SJCRH30 (cell line): ENCODE measurements at regions not wholly inside any gene's neighbourhood (a gene's known extent, or its start where the extent isn't known, plus 50 kb on each side); places are given as distances from the start of the nearest gene placed in this dataset.
"Not testable (repeated sequence)": the region's sequence is repeated elsewhere in the genome, so short reads cannot be mapped to it uniquely, and the experiment has no call there.

ENCODE experiments used
- DNase-seq, 2 experiments: peaks; one replicate each; pipeline ENCODE4 v3.0.0-alpha.2; 2015 to 2020
- H3K27ac ChIP-seq: fragments of 250-450 bp; sonication (Bioruptor Pico); 2 replicates; pipeline ENCODE4 v1.5.1; 2020; ENCODE audit warnings: mild to moderate bottlenecking, moderate library complexity
- H3K27me3 ChIP-seq: fragments of 250-450 bp; sonication (Bioruptor Pico); 2 replicates; pipeline ENCODE4 v1.5.1; 2020; ENCODE audit warnings: mild to moderate bottlenecking, moderate library complexity
- H3K36me3 ChIP-seq: fragments of 250-450 bp; sonication (Bioruptor Pico); 2 replicates; pipeline ENCODE4 v1.5.1; 2020; ENCODE audit warnings: mild to moderate bottlenecking, moderate library complexity
- H3K4me1 ChIP-seq: fragments of 250-450 bp; sonication (Bioruptor Pico); 2 replicates; pipeline ENCODE4 v1.5.1; 2020; ENCODE audit warnings: mild to moderate bottlenecking, moderate library complexity
- H3K4me3 ChIP-seq: fragments of 250-450 bp; sonication (Bioruptor Pico); 2 replicates; pipeline ENCODE4 v1.5.1; 2020; ENCODE audit warnings: mild to moderate bottlenecking, moderate library complexity
- H3K9me3 ChIP-seq: fragments of 250-450 bp; sonication (Bioruptor Pico); replicated peaks from 2 replicates; pipeline ENCODE4 v1.5.1; 2020; ENCODE audit warnings: mild to moderate bottlenecking, moderate library complexity

GRCh38 chr6:112649853-112650252 lies 302.7 kb downstream of the RFPL4B start:
- Histone ChIP-seq H3K27ac (no peak overlapping the region), H3K27me3 (no peaks in the 10 kb centered on the region), H3K4me3 (no peak overlapping the region), H3K9me3 (no peaks in the 10 kb centered on the region; the same call in 1 of the 2 replicates), H3K36me3 (no peaks in the 10 kb centered on the region), H3K4me1 (no peaks in the 10 kb centered on the region)
- no peak for DNase-seq

GRCh38 chr6:112651239-112651638 lies 304.1 kb downstream of the RFPL4B start:
- Histone ChIP-seq H3K4me1 (no peaks in the 10 kb centered on the region), H3K9me3 (no peaks in the 10 kb centered on the region; the same call in 1 of the 2 replicates), H3K36me3 (no peaks in the 10 kb centered on the region), H3K27me3 (no peaks in the 10 kb centered on the region), H3K27ac (no peak overlapping the region), H3K4me3 (no peak overlapping the region)
- no peak for DNase-seq

- Histone ChIP-seq H3K4me1 (no peaks in the 10 kb centered on the region), H3K9me3 (no peaks in the 10 kb centered on the region), H3K36me3 (no peaks in the 10 kb centered on the region), H3K27me3 (no peaks in the 10 kb centered on the region), H3K27ac (no peak overlapping the region), H3K4me3 (no peak overlapping the region)
- no peak for DNase-seq
Observed at GRCh38 chr6:112659912-112660311, 312.8 kb downstream of the RFPL4B start.

- DNase-seq, result no peak
- Histone ChIP-seq H3K9me3 (no peaks in the 10 kb centered on the region), H3K4me3 (no peak overlapping the region), H3K36me3 (no peaks in the 10 kb centered on the region), H3K4me1 (no peaks in the 10 kb centered on the region), H3K27me3 (no peaks in the 10 kb centered on the region), H3K27ac (no peak overlapping the region)
Observed at GRCh38 chr6:112660626-112661025, 313.5 kb downstream of the RFPL4B start.

- H3K27ac ChIP-seq, result no peak overlapping the region
- H3K36me3 ChIP-seq, result no peaks in the 10 kb centered on the region
- H3K9me3 ChIP-seq, result no peaks in the 10 kb centered on the region
- no peak for DNase-seq
- H3K4me1 ChIP-seq, result no peaks in the 10 kb centered on the region
- H3K27me3 ChIP-seq, result no peaks in the 10 kb centered on the region
- H3K4me3 ChIP-seq, result no peak overlapping the region
Observed at GRCh38 chr6:112663698-112664097, 316.6 kb downstream of the RFPL4B start.

GRCh38 chr6:112665114-112665513 lies 318.0 kb downstream of the RFPL4B start:
- no peak overlapping the region for H3K4me3 ChIP-seq
- no peak overlapping the region for H3K27ac ChIP-seq
- no peak for DNase-seq
- H3K9me3 ChIP-seq, result no peaks in the 10 kb centered on the region
- H3K4me1 ChIP-seq, result no peaks in the 10 kb centered on the region
- no peaks in the 10 kb centered on the region for H3K27me3 ChIP-seq
- H3K36me3 ChIP-seq, result no peaks in the 10 kb centered on the region

- no peak for DNase-seq
- Histone ChIP-seq H3K36me3 (no peaks in the 10 kb centered on the region), H3K9me3 (no peaks in the 10 kb centered on the region), H3K27me3 (no peaks in the 10 kb centered on the region), H3K27ac (no peak overlapping the region), H3K4me3 (no peak overlapping the region), H3K4me1 (no peaks in the 10 kb centered on the region)
Observed at GRCh38 chr6:112665815-112666214, 318.7 kb downstream of the RFPL4B start.

- Histone ChIP-seq H3K27ac (no peak overlapping the region), H3K27me3 (no peaks in the 10 kb centered on the region), H3K36me3 (no peaks in the 10 kb centered on the region), H3K9me3 (no peaks in the 10 kb centered on the region), H3K4me3 (no peak overlapping the region), H3K4me1 (no peaks in the 10 kb centered on the region)
- no peak for DNase-seq
Observed at GRCh38 chr6:112667427-112667826, 320.3 kb downstream of the RFPL4B start.

GRCh38 chr6:112680091-112680490 lies 333.0 kb downstream of the RFPL4B start:
- Histone ChIP-seq H3K4me1 (peaks cover 13% of the 10 kb centered on the region), H3K27me3 (no peaks in the 10 kb centered on the region), H3K4me3 (no peak overlapping the region), H3K27ac (no peak overlapping the region), H3K9me3 (no peaks in the 10 kb centered on the region), H3K36me3 (no peaks in the 10 kb centered on the region)
- no peak for DNase-seq

- Histone ChIP-seq H3K36me3 (no peaks in the 10 kb centered on the region), H3K27ac (no peak overlapping the region), H3K9me3 (no peaks in the 10 kb centered on the region), H3K4me3 (no peak overlapping the region), H3K27me3 (no peaks in the 10 kb centered on the region), H3K4me1 (peaks cover 13% of the 10 kb centered on the region)
- DNase-seq, result no peak
Observed at GRCh38 chr6:112682071-112682470, 334.9 kb downstream of the RFPL4B start.

- H3K36me3 ChIP-seq, result no peaks in the 10 kb centered on the region
Observed at GRCh38 chr6:112683106-112683505, 336.0 kb downstream of the RFPL4B start.

GRCh38 chr6:112683926-112684325 lies 336.8 kb downstream of the RFPL4B start:
- Histone ChIP-seq H3K4me1 (peaks cover 13% of the 10 kb centered on the region), H3K27ac (peak overlapping the region; percentile 3; the same call in 1 of the 2 replicates), H3K4me3 (no peak overlapping the region), H3K9me3 (no peaks in the 10 kb centered on the region), H3K27me3 (no peaks in the 10 kb centered on the region), H3K36me3 (no peaks in the 10 kb centered on the region)
- peak in 1 of 2 experiments; percentile 43 for DNase-seq

More at GRCh38 chr6:112683106-112683505, 336.0 kb downstream of the RFPL4B start:
- H3K9me3 ChIP-seq, result no peaks in the 10 kb centered on the region
- no peaks in the 10 kb centered on the region for H3K27me3 ChIP-seq
- H3K4me1 ChIP-seq, result peaks cover 13% of the 10 kb centered on the region
- no peak overlapping the region for H3K27ac ChIP-seq
- no peak for DNase-seq
- H3K4me3 ChIP-seq, result no peak overlapping the region

- H3K4me1 ChIP-seq, result peaks cover 16% of the 10 kb centered on the region
- H3K36me3 ChIP-seq, H3K27me3 ChIP-seq, H3K4me3 ChIP-seq, H3K9me3 ChIP-seq, DNase-seq, H3K27ac ChIP-seq: not testable (repeated sequence)
Observed at GRCh38 chr6:112685521-112686220, 338.5 kb downstream of the RFPL4B start.

GRCh38 chr6:112688487-112689165 lies 341.5 kb downstream of the RFPL4B start:
- H3K36me3 ChIP-seq, H3K4me3 ChIP-seq, DNase-seq, H3K27ac ChIP-seq, H3K27me3 ChIP-seq, H3K9me3 ChIP-seq: not testable (repeated sequence)
- peaks cover 34% of the 10 kb centered on the region for H3K4me1 ChIP-seq

- not testable (repeated sequence) for DNase-seq, H3K36me3 ChIP-seq, H3K4me3 ChIP-seq, H3K9me3 ChIP-seq, H3K27me3 ChIP-seq, H3K27ac ChIP-seq
- peaks cover 28% of the 10 kb centered on the region for H3K4me1 ChIP-seq
Observed at GRCh38 chr6:112689183-112689858, 342.2 kb downstream of the RFPL4B start.
